ENCODE measurements at regions not wholly inside any gene's neighbourhood (a gene's known extent, or its start where the extent isn't known, plus 50 kb on each side); places are given as distances from the start of the nearest gene placed in this dataset.

DNA sequence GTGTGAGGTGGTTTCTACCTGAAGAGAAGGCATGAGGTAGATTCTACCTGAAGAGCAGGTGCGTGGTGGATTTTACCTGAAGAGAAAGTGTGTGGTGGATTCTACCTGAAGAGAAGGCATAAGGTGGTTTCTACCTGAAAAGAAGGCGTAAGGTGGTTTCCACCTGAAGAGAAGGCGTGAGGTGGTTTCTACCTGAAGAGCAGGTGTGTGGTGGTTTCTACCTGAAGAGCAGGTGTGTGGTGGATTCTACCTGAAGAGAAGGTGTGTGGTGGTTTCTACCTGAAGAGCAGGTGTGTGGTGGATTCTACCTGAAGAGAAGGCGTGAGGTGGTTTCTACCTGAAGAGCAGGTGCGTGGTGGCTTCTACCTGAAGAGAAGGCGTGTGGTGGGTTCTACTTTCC lies 192.8 kb downstream of the MED10 start:
- no peak for DNase-seq
- Histone ChIP-seq H3K27ac (ENCODE audit: low read length) (no peak overlapping the region), H3K4me3 (ENCODE audit: low read length) (no peak overlapping the region), H3K4me2 (ENCODE audit: low read depth, low read length, poor library complexity, severe bottlenecking) (no peak overlapping the region), H3K36me3 (ENCODE audit: insufficient read depth, low read length) (no peaks in the 10 kb centered on the region), H4K20me1 (ENCODE audit: insufficient read depth, low read depth, low read length) (no peaks in the 10 kb centered on the region), H3K27me3 (ENCODE audit: low read length) (no peaks in the 10 kb centered on the region), H2AFZ (ENCODE audit: low read length) (no peak overlapping the region), H3K4me1 (ENCODE audit: low read length) (peaks cover 5% of the 10 kb centered on the region; the same call in 1 of the 2 replicates), H3K79me2 (ENCODE audit: low read length) (no peaks in the 10 kb centered on the region), H3K9me2 (replicated peaks; ENCODE audit: insufficient read depth, low read length) (no peaks in the 10 kb centered on the region), H3K9me3 (ENCODE audit: low read length) (no peaks in the 10 kb centered on the region), H3K9ac (ENCODE audit: low read length) (no peak overlapping the region)

DNA sequence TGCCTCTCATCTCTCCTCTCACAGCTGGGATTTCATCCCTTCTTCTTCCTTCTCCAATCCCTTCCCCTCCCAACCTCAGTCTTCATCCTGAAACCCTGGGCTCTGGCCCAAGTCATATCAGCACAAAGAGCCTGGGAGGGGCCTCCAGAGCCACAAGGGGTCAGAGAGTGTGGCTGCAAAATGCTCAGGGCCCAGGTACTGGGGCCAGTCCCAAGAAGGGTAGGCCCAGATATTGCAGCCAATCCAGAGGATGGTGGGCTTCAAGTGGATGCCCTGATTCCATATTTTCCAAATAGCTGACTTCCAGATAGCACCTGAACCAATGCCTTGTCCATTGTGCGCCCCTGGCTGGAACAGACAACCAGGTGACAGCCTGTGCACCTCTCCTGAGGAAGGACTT lies 193.9 kb downstream of the MED10 start:
- Histone ChIP-seq H3K79me2 (ENCODE audit: low read length) (no peaks in the 10 kb centered on the region), H3K27ac (ENCODE audit: low read length) (no peak overlapping the region), H3K4me3 (ENCODE audit: low read length) (no peak overlapping the region), H3K4me1 (ENCODE audit: low read length) (peaks cover 5% of the 10 kb centered on the region; the same call in 1 of the 2 replicates), H3K27me3 (ENCODE audit: low read length) (no peaks in the 10 kb centered on the region), H3K4me2 (ENCODE audit: low read depth, low read length, poor library complexity, severe bottlenecking) (no peak overlapping the region), H3K9ac (ENCODE audit: low read length) (no peak overlapping the region), H3K9me3 (ENCODE audit: low read length) (no peaks in the 10 kb centered on the region), H4K20me1 (ENCODE audit: insufficient read depth, low read depth, low read length) (no peaks in the 10 kb centered on the region), H2AFZ (ENCODE audit: low read length) (no peak overlapping the region), H3K9me2 (replicated peaks; ENCODE audit: insufficient read depth, low read length) (no peaks in the 10 kb centered on the region), H3K36me3 (ENCODE audit: insufficient read depth, low read length) (no peaks in the 10 kb centered on the region)
- no peak for DNase-seq

DNA sequence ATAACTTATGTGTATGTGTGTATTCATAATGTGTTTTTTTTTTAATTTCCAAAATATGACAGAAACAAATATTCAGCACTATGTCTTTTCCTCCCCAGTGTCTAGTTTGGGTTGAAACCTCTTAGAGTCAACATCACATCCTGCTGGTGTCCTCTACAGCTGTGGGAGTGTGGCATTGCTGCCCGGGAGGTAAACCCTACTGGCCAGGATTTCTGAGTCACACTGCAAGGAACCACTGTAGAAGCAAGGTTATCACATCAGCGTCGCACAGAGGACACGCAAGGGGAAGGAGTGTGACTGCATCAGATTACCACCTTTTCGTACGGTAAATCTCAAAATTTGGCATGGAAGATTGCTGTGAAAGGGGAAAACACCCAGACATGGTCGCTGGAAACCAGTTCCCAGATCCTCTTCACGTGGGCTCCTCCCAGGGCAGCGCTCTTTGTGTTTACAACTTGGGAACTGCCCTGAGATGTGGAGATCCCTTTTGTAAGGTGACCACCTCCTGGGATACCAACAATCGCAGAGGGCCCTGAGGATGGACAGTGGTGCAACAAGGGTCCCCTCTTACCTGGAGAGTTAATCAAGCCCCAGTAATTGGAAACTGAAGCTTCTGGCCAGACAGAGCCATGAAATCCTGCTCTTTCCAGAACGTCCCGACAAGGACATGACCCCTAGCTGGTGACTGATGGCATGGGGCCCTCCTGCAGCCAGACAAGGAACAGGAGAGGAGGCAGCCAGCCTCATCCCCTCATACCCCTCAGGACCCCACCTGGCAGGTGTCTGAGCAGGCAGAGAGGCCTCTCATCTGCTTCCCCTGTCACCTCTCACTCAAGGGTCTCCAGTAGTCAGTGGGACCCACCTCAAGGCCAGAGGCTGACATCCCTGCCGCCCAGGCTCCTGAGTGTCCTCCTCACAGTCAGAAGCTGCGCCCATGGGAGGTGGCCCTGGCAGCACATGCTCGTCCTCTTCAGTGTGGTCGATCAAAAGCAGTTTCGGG lies 194.7 kb downstream of the MED10 start:
- H3K9me2 ChIP-seq (replicated peaks; ENCODE audit: insufficient read depth, low read length) = no peaks in the 10 kb centered on the region
- no peak for DNase-seq
- H3K4me2 ChIP-seq (ENCODE audit: low read depth, low read length, poor library complexity, severe bottlenecking) = no peak overlapping the region
- H3K27ac ChIP-seq (ENCODE audit: low read length) = no peak overlapping the region
- no peak overlapping the region for H2AFZ ChIP-seq (ENCODE audit: low read length)
- H3K79me2 ChIP-seq (ENCODE audit: low read length) = no peaks in the 10 kb centered on the region
- H3K4me3 ChIP-seq (ENCODE audit: low read length) = no peak overlapping the region
- no peaks in the 10 kb centered on the region for H4K20me1 ChIP-seq (ENCODE audit: insufficient read depth, low read depth, low read length)
- H3K36me3 ChIP-seq (ENCODE audit: insufficient read depth, low read length) = no peaks in the 10 kb centered on the region
- no peaks in the 10 kb centered on the region for H3K9me3 ChIP-seq (ENCODE audit: low read length)
- H3K9ac ChIP-seq (ENCODE audit: low read length) = no peak overlapping the region
- no peaks in the 10 kb centered on the region for H3K27me3 ChIP-seq (ENCODE audit: low read length)
- peaks cover 5% of the 10 kb centered on the region; the same call in 1 of the 2 replicates for H3K4me1 ChIP-seq (ENCODE audit: low read length)

DNA sequence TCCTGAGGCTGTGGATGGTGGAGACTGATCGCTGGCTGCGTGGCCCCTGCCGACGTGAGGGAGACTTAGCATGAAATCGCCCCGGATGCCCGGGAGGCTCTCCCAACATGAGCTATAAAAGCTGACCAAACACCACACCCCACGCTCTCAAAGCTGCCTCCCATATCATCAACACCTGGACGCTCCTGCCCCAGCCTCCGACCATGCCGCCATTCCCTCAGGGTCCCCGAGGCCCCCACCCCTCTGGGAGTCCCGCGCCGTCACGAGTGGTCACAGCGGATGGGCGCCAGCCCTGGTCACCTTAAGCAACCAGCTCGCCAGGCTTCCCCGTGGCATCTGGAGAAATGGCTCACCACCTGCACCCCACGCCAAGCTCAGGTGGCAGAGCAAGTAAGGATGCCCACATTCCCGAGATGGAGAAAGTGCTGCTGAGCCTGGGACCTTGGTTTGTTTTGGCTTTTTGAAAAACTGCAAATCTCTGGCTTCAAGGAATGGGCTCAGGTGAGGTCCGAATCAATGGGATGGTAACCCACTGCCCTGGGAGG lies 196.0 kb downstream of the MED10 start:
- H3K79me2 ChIP-seq (ENCODE audit: low read length) = no peaks in the 10 kb centered on the region

DNA sequence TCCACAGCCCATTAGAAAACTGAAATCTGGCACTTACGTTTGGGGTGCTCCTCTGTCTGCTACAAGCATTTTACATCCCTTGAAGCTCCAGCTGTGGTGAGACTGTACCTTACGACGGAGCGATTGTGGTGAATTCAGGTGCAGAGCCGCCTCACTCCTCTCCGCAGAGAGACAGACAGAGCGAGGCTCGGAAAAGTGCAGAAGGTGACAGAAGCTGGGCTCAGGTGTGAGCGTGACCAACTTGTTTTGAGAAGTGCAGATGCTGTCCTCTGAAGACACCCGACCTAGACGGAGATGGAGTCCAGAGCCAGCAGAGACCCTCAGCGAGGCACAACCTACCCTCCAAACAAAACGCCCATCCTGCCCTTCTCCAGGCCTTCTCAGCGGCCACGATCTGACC lies 196.5 kb downstream of the MED10 start:
- Histone ChIP-seq H3K27me3 (ENCODE audit: low read length) (no peaks in the 10 kb centered on the region), H3K9me3 (ENCODE audit: low read length) (no peaks in the 10 kb centered on the region), H4K20me1 (ENCODE audit: insufficient read depth, low read depth, low read length) (no peaks in the 10 kb centered on the region), H2AFZ (ENCODE audit: low read length) (no peak overlapping the region), H3K4me1 (ENCODE audit: low read length) (no peaks in the 10 kb centered on the region), H3K9ac (ENCODE audit: low read length) (no peak overlapping the region), H3K4me2 (ENCODE audit: low read depth, low read length, poor library complexity, severe bottlenecking) (no peak overlapping the region), H3K9me2 (replicated peaks; ENCODE audit: insufficient read depth, low read length) (no peaks in the 10 kb centered on the region), H3K27ac (ENCODE audit: low read length) (no peak overlapping the region), H3K79me2 (ENCODE audit: low read length) (no peaks in the 10 kb centered on the region), H3K4me3 (ENCODE audit: low read length) (no peak overlapping the region), H3K36me3 (ENCODE audit: insufficient read depth, low read length) (no peaks in the 10 kb centered on the region)
- no peak for DNase-seq

More for the DNA sequence above, 196.0 kb downstream of the MED10 start:
- H3K36me3 ChIP-seq (ENCODE audit: insufficient read depth, low read length) = no peaks in the 10 kb centered on the region
- no peaks in the 10 kb centered on the region for H3K27me3 ChIP-seq (ENCODE audit: low read length)
- no peak overlapping the region for H3K27ac ChIP-seq (ENCODE audit: low read length)
- no peak overlapping the region for H3K4me3 ChIP-seq (ENCODE audit: low read length)
- no peak overlapping the region for H3K9ac ChIP-seq (ENCODE audit: low read length)
- no peak overlapping the region for H3K4me2 ChIP-seq (ENCODE audit: low read depth, low read length, poor library complexity, severe bottlenecking)
- H3K9me3 ChIP-seq (ENCODE audit: low read length) = no peaks in the 10 kb centered on the region
- H3K4me1 ChIP-seq (ENCODE audit: low read length) = no peaks in the 10 kb centered on the region
- no peaks in the 10 kb centered on the region for H4K20me1 ChIP-seq (ENCODE audit: insufficient read depth, low read depth, low read length)
- H3K9me2 ChIP-seq (replicated peaks; ENCODE audit: insufficient read depth, low read length) = no peaks in the 10 kb centered on the region
- no peak overlapping the region for H2AFZ ChIP-seq (ENCODE audit: low read length)
- DNase-seq = no peak

DNA sequence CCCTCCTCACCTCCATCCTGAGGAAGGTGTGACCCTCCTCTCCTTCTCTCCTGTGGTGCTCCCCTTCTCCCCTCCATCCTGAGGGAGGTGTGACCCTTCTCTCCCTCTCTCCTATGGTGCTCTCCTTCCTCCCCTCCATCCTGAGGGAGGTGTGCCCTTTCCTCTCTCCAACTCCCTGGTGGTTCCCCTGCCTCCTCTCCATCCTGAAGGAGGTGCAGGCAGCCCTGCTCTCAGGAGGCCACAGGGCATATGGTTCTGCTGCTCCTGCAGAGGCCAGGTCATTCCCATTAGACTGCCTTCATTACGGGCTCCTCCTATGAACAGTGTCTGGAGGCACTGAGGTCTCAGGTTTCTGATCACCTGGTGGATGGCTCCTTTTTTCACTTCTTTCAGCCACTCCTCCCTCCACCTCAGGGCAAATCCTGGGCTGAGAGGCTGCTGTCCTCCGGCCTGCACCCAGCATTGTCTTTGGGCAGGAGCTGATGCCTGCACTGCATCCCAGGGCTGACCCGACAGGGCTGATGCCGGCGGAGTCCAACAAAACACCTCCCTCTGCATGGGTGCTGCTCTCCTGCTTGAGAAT lies 197.1 kb downstream of the MED10 start:
- Histone ChIP-seq H3K9ac (ENCODE audit: low read length) (no peak overlapping the region), H3K4me1 (ENCODE audit: low read length) (no peaks in the 10 kb centered on the region), H3K4me3 (ENCODE audit: low read length) (no peak overlapping the region), H3K27me3 (ENCODE audit: low read length) (no peaks in the 10 kb centered on the region), H3K36me3 (ENCODE audit: insufficient read depth, low read length) (no peaks in the 10 kb centered on the region), H2AFZ (ENCODE audit: low read length) (no peak overlapping the region), H3K79me2 (ENCODE audit: low read length) (no peaks in the 10 kb centered on the region), H3K27ac (ENCODE audit: low read length) (no peak overlapping the region), H3K9me2 (replicated peaks; ENCODE audit: insufficient read depth, low read length) (no peaks in the 10 kb centered on the region), H4K20me1 (ENCODE audit: insufficient read depth, low read depth, low read length) (no peaks in the 10 kb centered on the region), H3K4me2 (ENCODE audit: low read depth, low read length, poor library complexity, severe bottlenecking) (no peak overlapping the region), H3K9me3 (ENCODE audit: low read length) (no peaks in the 10 kb centered on the region)
- DNase-seq = no peak

DNA sequence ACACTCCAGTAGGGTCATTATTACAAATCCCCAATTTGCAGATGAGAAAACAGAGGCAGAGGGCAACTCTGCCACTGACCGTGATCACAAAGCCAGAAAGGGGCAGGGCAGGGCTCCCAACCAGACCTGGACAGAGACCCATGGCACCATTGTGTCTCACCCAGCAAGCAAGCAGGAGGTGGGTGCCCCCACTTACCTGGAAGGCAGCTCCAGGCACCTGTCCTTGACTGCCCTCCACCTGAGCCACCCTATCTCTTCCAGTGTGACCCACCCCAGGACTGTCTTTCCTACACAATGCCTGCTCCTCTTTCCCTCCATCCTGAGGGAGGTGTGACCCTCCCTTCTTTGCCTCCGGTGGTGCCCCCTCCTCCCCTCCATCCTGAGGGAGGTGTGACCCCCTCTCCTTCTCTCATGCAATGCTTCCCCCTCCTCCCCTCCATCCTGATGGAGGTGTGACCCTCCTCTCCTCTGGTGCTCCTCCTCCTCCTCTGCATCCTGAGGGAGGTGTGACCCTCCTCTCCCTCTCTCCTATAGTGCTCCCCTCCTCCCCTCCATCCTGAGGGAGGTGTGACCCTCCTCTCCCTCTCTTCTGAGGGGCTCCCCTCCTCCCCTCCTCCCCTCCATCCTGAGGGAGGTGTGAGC lies 198.0 kb downstream of the MED10 start:
- Histone ChIP-seq H3K4me2 (ENCODE audit: low read depth, low read length, poor library complexity, severe bottlenecking) (no peak overlapping the region), H3K4me1 (ENCODE audit: low read length) (no peaks in the 10 kb centered on the region)
- no peak for DNase-seq

More for the DNA sequence above, 198.0 kb downstream of the MED10 start:
- Histone ChIP-seq H3K27ac (ENCODE audit: low read length) (no peak overlapping the region), H3K36me3 (ENCODE audit: insufficient read depth, low read length) (no peaks in the 10 kb centered on the region), H3K4me3 (ENCODE audit: low read length) (no peak overlapping the region), H3K9ac (ENCODE audit: low read length) (no peak overlapping the region), H3K27me3 (ENCODE audit: low read length) (no peaks in the 10 kb centered on the region), H3K9me3 (ENCODE audit: low read length) (no peaks in the 10 kb centered on the region), H3K79me2 (ENCODE audit: low read length) (no peaks in the 10 kb centered on the region), H2AFZ (ENCODE audit: low read length) (no peak overlapping the region), H3K9me2 (replicated peaks; ENCODE audit: insufficient read depth, low read length) (no peaks in the 10 kb centered on the region), H4K20me1 (ENCODE audit: insufficient read depth, low read depth, low read length) (no peaks in the 10 kb centered on the region)
